ENCODE measurements at regions not wholly inside any gene's neighbourhood (a gene's known extent, or its start where the extent isn't known, plus 50 kb on each side); places are given as distances from the start of the nearest gene placed in this dataset.
A peak's percentile ranks its signal among the peaks of the same experiment; 100 is the strongest.

GRCh38 chr3:177778633-177779032 lies 581.4 kb upstream of the TBL1XR1 start:
- TF ChIP-seq POLR2A (IDR thresholded peaks at IDR 0.05) (no peak), CTCF (IDR thresholded peaks at IDR 0.05) (no peak)
- Histone ChIP-seq H3K4me3 (no peak overlapping the region), H3K27ac (no peak overlapping the region), H3K27me3 (no peaks in the 10 kb centered on the region), H3K4me1 (peaks cover 0 to 10% (median 0%) of the 10 kb centered on the region in 4 donors), H3K36me3 (no peaks in the 10 kb centered on the region), H3K9me3 (no peaks in the 10 kb centered on the region)
- peak in 3 of 4 donors; percentile 7 to 38 (median 27) for ATAC-seq
- no peak for DNase-seq
- intact Hi-C loops (cut with DNase I) = no loop called here
- WGBS (ENCODE audit: insufficient coverage, low coverage, low lambda C conversion rate, missing lambda C conversion rate) = 30% methylated on average over 1 of the region's 1 CpG

- WGBS (ENCODE audit: insufficient coverage, low coverage, low lambda C conversion rate, missing lambda C conversion rate) = 15% methylated on average over 3 of the region's 3 CpGs
- Histone ChIP-seq H3K9me3 (no peaks in the 10 kb centered on the region), H3K36me3 (no peaks in the 10 kb centered on the region), H3K4me3 (no peak overlapping the region), H3K27me3 (no peaks in the 10 kb centered on the region), H3K4me1 (peaks cover 0 to 10% (median 0%) of the 10 kb centered on the region in 4 donors), H3K27ac (no peak overlapping the region)
- peak in 1 of 3 donors; percentile 51 for DNase-seq
- peak; percentile 53 to 62 (median 58) for ATAC-seq
- intact Hi-C loops (cut with DNase I) = no loop called here
- TF ChIP-seq POLR2A (IDR thresholded peaks at IDR 0.05) (no peak), CTCF (IDR thresholded peaks at IDR 0.05) (no peak)
Measured at GRCh38 chr3:177781686-177782161, 584.4 kb upstream of the TBL1XR1 start.

- Histone ChIP-seq H3K36me3 (no peaks in the 10 kb centered on the region), H3K4me3 (no peak overlapping the region), H3K27ac (no peak overlapping the region), H3K27me3 (no peaks in the 10 kb centered on the region), H3K9me3 (no peaks in the 10 kb centered on the region), H3K4me1 (peaks cover 0 to 10% (median 0%) of the 10 kb centered on the region in 4 donors)
- no peak for ATAC-seq
- TF ChIP-seq POLR2A (IDR thresholded peaks at IDR 0.05) = no peak
- no peak for TF ChIP-seq CTCF (IDR thresholded peaks at IDR 0.05)
- 97% methylated on average over 2 of the region's 2 CpGs for WGBS (ENCODE audit: insufficient coverage, low coverage, low lambda C conversion rate, missing lambda C conversion rate)
- intact Hi-C loops (cut with DNase I) = no loop called here
- no peak for DNase-seq
Measured at GRCh38 chr3:177783338-177783737, 586.1 kb upstream of the TBL1XR1 start.

- H3K27ac ChIP-seq = no peak overlapping the region
- 92% methylated on average over 5 of the region's 5 CpGs for WGBS (ENCODE audit: insufficient coverage, low coverage, low lambda C conversion rate, missing lambda C conversion rate)
- intact Hi-C loops (cut with DNase I) = no loop called here
- H3K36me3 ChIP-seq = no peaks in the 10 kb centered on the region
- ATAC-seq = no peak
- H3K4me1 ChIP-seq = peaks cover 0 to 10% (median 0%) of the 10 kb centered on the region in 4 donors
- H3K27me3 ChIP-seq = no peaks in the 10 kb centered on the region
- no peak for DNase-seq
- no peak overlapping the region for H3K4me3 ChIP-seq
- no peaks in the 10 kb centered on the region for H3K9me3 ChIP-seq
- TF ChIP-seq CTCF (IDR thresholded peaks at IDR 0.05) (no peak), POLR2A (IDR thresholded peaks at IDR 0.05) (no peak)
Measured at GRCh38 chr3:177783767-177784166, 586.5 kb upstream of the TBL1XR1 start.
